ENCODE measurements at regions not wholly inside any gene's neighbourhood (a gene's known extent, or its start where the extent isn't known, plus 50 kb on each side); places are given as distances from the start of the nearest gene placed in this dataset.

GRCh38 chr6:1200081-1200408 is 111.9 kb upstream of the FOXQ1 start:
- TF ChIP-seq NRF1 (IDR thresholded peaks at IDR 0.05; ENCODE audit: low read depth, low read length) = no peak
- no peak for TF ChIP-seq RFX5 (IDR thresholded peaks at IDR 0.05; ENCODE audit: low read length)
- TF ChIP-seq, protein P1, sequence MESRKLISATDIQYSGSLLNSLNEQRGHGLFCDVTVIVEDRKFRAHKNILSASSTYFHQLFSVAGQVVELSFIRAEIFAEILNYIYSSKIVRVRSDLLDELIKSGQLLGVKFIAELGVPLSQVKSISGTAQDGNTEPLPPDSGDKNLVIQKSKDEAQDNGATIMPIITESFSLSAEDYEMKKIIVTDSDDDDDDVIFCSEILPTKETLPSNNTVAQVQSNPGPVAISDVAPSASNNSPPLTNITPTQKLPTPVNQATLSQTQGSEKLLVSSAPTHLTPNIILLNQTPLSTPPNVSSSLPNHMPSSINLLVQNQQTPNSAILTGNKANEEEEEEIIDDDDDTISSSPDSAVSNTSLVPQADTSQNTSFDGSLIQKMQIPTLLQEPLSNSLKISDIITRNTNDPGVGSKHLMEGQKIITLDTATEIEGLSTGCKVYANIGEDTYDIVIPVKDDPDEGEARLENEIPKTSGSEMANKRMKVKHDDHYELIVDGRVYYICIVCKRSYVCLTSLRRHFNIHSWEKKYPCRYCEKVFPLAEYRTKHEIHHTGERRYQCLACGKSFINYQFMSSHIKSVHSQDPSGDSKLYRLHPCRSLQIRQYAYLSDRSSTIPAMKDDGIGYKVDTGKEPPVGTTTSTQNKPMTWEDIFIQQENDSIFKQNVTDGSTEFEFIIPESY (IDR thresholded peaks at IDR 0.05; ENCODE audit: borderline replicate concordance, low read depth) = no peak
- TF ChIP-seq NFIC (IDR thresholded peaks at IDR 0.05; ENCODE audit: borderline replicate concordance) = no peak
- TF ChIP-seq CTCF (IDR thresholded peaks at IDR 0.05) = no peak
- no peak for TF ChIP-seq JUND (IDR thresholded peaks at IDR 0.05)
- no peak for TF ChIP-seq EP300 (IDR thresholded peaks at IDR 0.05; ENCODE audit: borderline replicate concordance in 1 of 2, low read depth in 1 of 2, low read length in 1 of 2)
- TF ChIP-seq TAF1 (IDR thresholded peaks at IDR 0.05; ENCODE audit: borderline replicate concordance, low read depth, low read length) = no peak
- TF ChIP-seq POLR2AphosphoS5 (IDR thresholded peaks at IDR 0.05; ENCODE audit: low read depth, low read length) = no peak
- TF ChIP-seq YY1 (IDR thresholded peaks at IDR 0.05; ENCODE audit: low read depth) = no peak

Measured in SK-N-SH (cell line).